ENCODE measurements at regions not wholly inside any gene's neighbourhood (a gene's known extent, or its start where the extent isn't known, plus 50 kb on each side); places are given as distances from the start of the nearest gene placed in this dataset.
"Not testable (repeated sequence)": the region's sequence is repeated elsewhere in the genome, so short reads cannot be mapped to it uniquely, and the experiment has no call there.

GRCh38 chr1:37310064-37310463 lies 164.3 kb upstream of the ZC3H12A start:
- FAIRE-seq (no peak), DNase-seq (ENCODE audit: low spot score) (no peak)

- DNase-seq (ENCODE audit: low spot score) (no peak), FAIRE-seq (no peak)
Measured at GRCh38 chr1:37315371-37315846, 159.0 kb upstream of the ZC3H12A start.

GRCh38 chr1:37317870-37318467 lies 156.4 kb upstream of the ZC3H12A start:
- FAIRE-seq (no peak), DNase-seq (ENCODE audit: low spot score) (no peak)

DNA sequence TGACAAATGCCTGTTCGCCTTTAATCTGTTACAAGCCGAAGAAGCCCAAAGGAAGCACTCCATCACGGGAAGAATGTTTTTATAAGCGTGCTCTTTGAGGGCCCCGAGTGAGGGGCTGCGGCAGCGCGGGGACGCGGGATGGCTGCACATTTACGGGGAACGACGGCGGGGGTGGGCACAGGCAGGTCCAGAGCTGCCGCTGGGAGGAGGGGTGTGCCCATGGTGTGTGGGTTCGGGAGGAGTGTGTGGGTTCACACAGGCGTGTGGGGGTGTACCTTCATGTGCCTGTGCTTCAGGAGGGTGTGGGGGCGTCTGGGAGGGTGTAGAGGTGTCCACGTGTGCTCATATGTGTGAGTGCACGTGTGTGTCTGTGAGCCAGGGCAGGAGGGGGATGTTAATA lies 155.9 kb upstream of the ZC3H12A start:
- FAIRE-seq: no peak
- no peak for DNase-seq (ENCODE audit: low spot score)

- DNase-seq (ENCODE audit: low spot score) (no peak), FAIRE-seq (no peak)
Measured at GRCh38 chr1:37319284-37319683, 155.1 kb upstream of the ZC3H12A start.

- DNase-seq (ENCODE audit: low spot score) (peak; percentile 28), FAIRE-seq (no peak)
Measured at GRCh38 chr1:37323486-37324377, 150.6 kb upstream of the ZC3H12A start.

DNA sequence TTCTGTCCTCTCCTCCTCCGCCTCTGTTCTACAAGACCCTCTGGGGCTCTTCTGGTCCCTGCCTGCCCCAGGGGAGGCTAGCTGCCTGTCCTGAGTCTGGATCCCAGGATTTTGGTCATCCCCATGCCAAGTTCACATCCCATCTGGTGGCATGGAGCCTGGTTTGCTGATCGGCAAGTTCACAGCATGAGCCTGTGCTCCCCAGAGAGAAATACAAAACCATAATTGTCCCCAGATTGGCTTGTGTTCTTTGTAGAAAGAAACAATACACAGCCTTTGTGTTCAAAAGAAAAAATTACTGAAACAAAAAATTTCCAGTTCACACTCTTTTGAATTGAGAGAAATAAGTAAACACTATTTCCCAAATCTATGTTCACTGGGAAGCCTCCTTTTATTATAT lies 149.4 kb upstream of the ZC3H12A start:
- no peak for DNase-seq (ENCODE audit: low spot score)
- FAIRE-seq: no peak

DNA sequence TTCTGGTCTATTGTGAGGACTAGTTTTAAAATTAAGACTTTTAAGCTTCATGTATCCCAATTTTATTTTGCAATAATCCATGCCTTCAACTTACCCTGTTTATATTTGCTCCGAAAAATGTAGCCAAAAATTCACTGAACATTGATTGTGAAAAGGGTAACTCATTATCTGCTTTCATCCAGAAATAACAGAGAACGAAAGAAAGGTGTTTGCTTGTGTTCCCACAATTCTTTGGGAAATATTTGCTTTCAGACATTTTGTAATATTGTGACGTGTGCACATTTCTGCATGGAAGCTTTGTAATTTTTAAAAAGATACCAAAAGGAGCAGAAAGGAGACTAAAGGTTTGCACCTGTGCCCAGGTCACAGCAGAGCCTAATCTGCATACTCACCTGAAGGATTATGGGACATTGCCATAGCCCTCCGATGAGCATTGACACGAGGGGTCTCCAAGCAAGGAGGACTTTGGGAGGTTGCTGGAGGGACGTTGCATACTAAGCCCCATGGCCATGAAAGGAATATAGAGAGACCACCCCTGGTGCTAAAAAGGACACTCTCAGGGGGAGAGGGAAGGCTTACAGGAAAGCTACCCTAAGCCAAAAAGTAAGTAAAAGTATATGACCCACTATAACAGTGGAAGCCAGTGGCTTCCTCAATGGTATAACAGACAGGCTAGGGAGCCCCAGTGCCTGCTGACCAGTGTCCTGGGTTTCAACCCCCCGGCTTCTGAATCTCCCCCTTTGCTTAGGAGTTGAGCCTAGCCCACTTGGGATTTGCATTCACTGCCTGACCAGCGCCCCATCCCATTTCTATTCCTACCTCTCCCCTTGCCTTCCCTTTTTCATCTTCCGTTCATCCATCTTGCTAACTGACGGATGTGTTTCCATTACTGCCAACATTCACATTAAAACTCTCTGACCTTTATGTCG lies 148.6 kb upstream of the ZC3H12A start:
- DNase-seq (ENCODE audit: low spot score) (no peak), FAIRE-seq (no peak)

- DNase-seq (ENCODE audit: low spot score): no peak
- no peak for FAIRE-seq
Measured at GRCh38 chr1:37332126-37332525, 142.3 kb upstream of the ZC3H12A start.

- FAIRE-seq: no peak
- no peak for DNase-seq (ENCODE audit: low spot score)
Measured at GRCh38 chr1:37338658-37339057, 135.7 kb upstream of the ZC3H12A start.

DNA sequence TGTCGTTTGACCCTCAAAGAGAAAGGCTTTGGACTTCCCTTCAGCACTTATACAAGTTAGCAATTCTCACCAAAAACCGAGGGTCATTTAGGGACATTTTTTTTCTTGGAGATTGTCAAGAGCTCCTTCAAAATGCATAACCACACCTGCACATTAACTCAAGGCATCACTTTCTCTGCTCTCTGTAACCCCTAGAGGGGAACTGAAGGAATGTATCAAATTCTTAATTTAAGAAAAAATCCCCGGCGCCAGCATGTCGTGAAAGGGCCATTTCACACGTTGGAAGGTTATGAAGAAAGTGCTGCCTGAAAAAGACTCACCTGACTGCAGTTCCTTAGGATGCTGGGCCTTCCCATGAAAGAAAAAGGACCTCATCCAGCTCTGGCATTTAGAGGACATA lies 131.6 kb upstream of the ZC3H12A start:
- FAIRE-seq (no peak), DNase-seq (ENCODE audit: low spot score) (no peak)

GRCh38 chr1:37347104-37347649 lies 127.2 kb upstream of the ZC3H12A start:
- DNase-seq (ENCODE audit: low spot score) (no peak), FAIRE-seq (no peak)

GRCh38 chr1:37353871-37354270 lies 120.5 kb upstream of the ZC3H12A start:
- FAIRE-seq (no peak), DNase-seq (ENCODE audit: low spot score) (no peak)

DNA sequence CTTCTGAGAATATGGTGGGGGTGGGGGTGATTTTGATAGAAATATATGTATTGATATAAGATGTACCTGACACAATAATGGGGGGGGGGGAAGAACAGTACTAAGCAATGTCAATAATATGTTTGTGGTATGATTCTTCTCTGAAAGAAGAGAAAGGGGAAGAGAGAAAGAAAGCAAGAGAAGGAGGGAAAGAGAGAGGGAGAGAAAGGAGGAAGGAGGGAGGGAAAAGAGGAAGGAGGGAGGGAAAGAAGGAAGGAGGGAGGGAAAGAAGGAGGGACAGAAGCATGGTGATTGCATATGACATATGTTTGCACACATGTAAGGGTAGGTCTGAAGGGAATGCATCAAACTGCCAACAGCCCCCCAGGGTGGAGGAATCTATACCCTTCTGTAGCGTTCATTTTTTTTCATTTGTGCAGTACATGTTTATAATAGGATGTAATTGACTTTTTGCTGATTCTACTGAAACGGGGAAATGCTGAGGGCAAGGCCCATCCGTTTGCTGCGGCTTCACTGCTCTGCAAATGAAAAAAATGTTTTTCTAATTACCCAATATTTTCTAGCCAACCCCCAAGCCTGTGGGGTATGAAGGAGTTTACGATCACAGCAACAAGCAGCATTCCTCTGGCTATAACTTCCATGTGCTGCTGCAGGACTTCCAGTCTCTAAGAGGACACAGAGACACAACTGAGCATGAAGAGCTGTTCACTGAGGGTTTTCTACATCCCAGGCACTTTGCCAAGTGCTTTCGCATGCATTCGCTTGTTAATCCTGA lies 119.3 kb upstream of the ZC3H12A start:
- DNase-seq (ENCODE audit: low spot score) (no peak), FAIRE-seq (no peak)

DNA sequence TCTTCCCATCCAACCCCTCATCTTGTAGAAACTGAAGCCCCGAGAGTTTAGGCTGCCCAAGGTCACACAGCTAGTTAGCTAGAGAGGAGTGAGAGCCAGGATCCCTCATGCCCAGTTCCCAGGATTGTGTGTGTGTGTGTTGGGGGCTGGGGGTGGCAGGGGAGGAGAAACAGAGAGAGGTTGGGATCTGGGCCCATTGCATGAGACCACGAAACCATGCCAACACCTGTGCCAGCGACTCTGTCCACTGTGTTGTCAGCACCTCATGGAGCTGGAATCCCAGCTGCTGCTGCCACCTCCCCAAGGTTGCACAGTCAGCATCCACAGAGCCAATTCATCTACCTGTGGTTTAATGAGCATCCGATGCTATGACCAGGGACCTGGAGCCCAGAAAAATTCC lies 115.4 kb upstream of the ZC3H12A start:
- DNase-seq (ENCODE audit: low spot score) (no peak), FAIRE-seq (no peak)

DNA sequence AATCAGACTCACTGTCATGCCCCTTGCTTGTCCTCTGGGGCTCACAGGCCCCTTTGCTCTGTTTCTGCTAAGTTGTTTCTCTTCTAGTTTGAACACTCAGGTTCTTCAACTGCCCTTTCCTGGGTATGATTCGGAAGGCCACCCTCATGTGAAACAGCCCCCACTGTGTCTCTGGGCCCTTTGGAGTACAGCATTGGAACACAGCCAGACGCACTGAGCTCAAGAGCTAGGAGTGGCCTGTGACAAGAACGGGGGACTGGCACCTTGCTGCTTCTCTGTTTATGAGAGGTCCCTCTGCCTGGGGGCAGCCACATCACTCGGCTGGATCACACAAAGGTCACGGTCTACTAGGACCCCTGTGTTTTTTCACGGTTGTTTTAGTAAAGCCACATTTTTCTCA lies 114.4 kb upstream of the ZC3H12A start:
- no peak for DNase-seq (ENCODE audit: low spot score)
- no peak for FAIRE-seq

DNA sequence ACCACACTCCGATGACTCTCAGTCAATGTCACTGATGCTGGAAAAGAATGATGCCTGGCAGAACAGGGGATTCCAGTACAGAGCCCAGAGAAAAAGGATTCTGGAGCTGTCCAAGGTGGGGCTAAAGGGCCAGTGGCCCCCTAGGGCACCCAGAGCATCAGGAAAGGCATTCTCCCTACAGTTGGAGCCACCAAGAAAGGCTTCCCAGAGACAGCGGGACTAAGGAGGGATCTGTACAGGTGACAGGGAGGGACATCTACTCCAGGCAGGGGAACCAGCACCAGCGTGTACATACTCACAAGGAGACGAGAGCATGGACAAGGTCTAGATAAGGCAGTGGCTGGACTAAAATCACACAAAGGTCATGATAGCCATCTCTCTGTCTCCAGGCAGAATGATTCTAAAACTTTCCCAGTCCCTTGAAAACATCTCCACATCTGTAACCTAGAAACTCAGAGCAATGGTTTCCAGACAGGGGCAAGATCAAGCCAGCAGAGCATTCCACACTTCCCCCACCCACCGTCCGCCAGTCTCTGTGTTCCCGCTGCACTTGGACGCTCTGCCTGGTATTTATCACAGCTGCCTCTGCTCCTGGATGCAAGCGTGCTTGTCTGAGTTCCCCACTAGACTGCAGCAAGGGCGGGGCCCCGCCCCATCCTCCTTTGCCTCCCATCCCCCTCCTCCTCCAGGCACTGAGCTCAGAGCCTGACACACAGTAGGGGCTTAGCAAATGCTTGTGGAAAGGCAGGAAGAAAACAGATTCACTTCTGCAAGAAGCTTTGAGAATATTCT lies 111.6 kb upstream of the ZC3H12A start:
- DNase-seq (ENCODE audit: low spot score) (no peak), FAIRE-seq (no peak)

GRCh38 chr1:37363535-37363934 lies 110.8 kb upstream of the ZC3H12A start:
- DNase-seq (ENCODE audit: low spot score) (no peak), FAIRE-seq (no peak)

GRCh38 chr1:37368665-37369315 lies 105.6 kb upstream of the ZC3H12A start:
- not testable (repeated sequence) for DNase-seq (ENCODE audit: low spot score); FAIRE-seq
